ENCODE measurements at regions not wholly inside any gene's neighbourhood (a gene's known extent, or its start where the extent isn't known, plus 50 kb on each side); places are given as distances from the start of the nearest gene placed in this dataset.

DNA sequence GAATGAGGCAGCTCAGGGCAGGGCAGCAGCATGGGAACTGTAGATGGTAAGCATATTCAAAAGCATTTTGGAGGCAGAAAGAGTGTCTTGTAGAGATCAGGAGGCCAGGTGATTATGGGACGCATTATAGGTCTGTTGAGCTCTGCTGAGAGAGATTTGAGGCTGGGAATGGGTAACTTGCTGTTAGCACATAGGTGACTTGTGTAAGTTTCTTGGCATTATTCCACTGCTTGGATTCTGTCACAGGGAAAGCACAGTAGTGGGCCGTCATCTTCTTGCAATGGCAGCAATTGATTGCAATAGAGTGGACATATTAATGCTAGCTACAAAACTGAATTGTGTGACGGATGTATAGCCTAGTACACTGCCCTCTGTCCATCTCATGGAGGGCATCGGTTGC, 434.3 kb upstream of the IGFBP3 start:
- TF ChIP-seq, protein P1, sequence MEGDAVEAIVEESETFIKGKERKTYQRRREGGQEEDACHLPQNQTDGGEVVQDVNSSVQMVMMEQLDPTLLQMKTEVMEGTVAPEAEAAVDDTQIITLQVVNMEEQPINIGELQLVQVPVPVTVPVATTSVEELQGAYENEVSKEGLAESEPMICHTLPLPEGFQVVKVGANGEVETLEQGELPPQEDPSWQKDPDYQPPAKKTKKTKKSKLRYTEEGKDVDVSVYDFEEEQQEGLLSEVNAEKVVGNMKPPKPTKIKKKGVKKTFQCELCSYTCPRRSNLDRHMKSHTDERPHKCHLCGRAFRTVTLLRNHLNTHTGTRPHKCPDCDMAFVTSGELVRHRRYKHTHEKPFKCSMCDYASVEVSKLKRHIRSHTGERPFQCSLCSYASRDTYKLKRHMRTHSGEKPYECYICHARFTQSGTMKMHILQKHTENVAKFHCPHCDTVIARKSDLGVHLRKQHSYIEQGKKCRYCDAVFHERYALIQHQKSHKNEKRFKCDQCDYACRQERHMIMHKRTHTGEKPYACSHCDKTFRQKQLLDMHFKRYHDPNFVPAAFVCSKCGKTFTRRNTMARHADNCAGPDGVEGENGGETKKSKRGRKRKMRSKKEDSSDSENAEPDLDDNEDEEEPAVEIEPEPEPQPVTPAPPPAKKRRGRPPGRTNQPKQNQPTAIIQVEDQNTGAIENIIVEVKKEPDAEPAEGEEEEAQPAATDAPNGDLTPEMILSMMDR (IDR thresholded peaks at IDR 0.05; ENCODE audit: unreplicated experiment), result no peak
- intact Hi-C loops (cut with micrococcal nuclease; ENCODE audit: unreplicated experiment), result no loop called here
- H3K27me3 Mint-ChIP-seq (ENCODE audit: unreplicated experiment), result no peaks in the 10 kb centered on the region
- no peak overlapping the region for H3K27ac Mint-ChIP-seq (ENCODE audit: unreplicated experiment)
- DNase-seq, result no peak
- CTCF ChIA-PET, result no interaction called here
- H3K36me3 Mint-ChIP-seq (ENCODE audit: insufficient read depth, unreplicated experiment), result no peaks in the 10 kb centered on the region
- peaks cover 16% of the 10 kb centered on the region for H3K4me1 Mint-ChIP-seq (ENCODE audit: low read depth, unreplicated experiment)
- H3K4me3 Mint-ChIP-seq (ENCODE audit: low read depth, unreplicated experiment), result no peak overlapping the region
- BruUV-seq (replicated peaks), result no TSS peak
- peaks cover 3% of the 10 kb centered on the region for H3K9me3 Mint-ChIP-seq (ENCODE audit: low read depth, unreplicated experiment)

DNA sequence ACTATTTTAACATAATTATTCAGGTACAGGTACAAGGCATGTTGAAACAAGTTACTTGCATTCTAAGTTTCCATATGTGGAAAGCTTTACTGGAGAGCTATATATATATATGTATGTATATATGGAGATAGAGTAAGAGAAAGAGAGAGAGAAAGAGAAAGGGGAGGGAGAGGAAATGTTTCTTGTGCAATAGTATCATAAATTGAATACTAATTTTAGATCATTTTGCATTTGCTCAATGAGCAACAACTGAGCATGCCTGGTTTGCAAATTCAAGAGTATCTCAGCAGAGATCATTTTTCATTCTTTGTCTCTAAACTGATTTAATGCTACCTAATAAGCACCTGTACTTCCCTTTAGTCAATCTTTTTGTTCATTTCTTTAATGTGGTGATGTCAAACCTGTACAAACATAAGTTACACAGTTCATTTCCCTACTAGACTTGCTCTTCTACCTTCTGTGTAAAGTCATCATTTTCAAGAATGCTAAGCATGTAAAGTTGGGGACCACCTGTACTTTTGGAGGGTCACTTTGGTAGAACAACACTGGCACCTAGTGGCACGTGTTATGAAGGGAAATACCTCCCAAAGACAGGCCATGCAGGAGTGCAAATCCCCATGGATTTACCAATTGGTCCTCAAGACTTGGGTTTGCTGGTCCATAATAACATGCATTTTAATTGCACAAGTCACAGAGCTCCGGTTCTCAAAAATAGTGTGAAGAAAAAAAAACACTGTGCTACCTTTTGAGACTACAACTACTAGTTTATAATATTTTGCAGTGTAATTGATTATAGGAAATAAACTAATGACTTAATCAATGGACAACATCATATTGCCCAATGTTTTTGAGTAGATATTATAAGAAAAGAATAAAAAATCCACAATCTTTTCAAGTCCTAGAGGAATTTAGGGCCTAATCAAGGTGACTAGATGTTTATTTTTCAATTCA, 431.2 kb upstream of the IGFBP3 start:
- CTCF ChIA-PET, result interaction anchor here (0.6 to 3.5 kb wide), 4 partner anchors 32 to 434 kb away, joined by 3 to 16 read pairs (median 3); no protein-coding TSS in a partner anchor
- peak; percentile 78 for DNase-seq
- Mint-ChIP-seq H3K36me3 (ENCODE audit: insufficient read depth, unreplicated experiment) (no peaks in the 10 kb centered on the region), H3K4me3 (ENCODE audit: low read depth, unreplicated experiment) (no peak overlapping the region), H3K27ac (ENCODE audit: unreplicated experiment) (peak overlapping the region; percentile 18), H3K27me3 (ENCODE audit: unreplicated experiment) (no peaks in the 10 kb centered on the region), H3K4me1 (ENCODE audit: low read depth, unreplicated experiment) (peaks cover 14% of the 10 kb centered on the region), H3K9me3 (ENCODE audit: low read depth, unreplicated experiment) (peaks cover 3% of the 10 kb centered on the region)
- intact Hi-C loops (cut with micrococcal nuclease; ENCODE audit: unreplicated experiment), result loop anchor here (1.0 to 5.0 kb wide), 6 partner anchors 205 to 829 kb away; no protein-coding TSS in a partner anchor
- no TSS peak for BruUV-seq (replicated peaks)
- TF ChIP-seq, protein P1 (IDR thresholded peaks at IDR 0.05; ENCODE audit: unreplicated experiment), result peak; percentile 94

DNA sequence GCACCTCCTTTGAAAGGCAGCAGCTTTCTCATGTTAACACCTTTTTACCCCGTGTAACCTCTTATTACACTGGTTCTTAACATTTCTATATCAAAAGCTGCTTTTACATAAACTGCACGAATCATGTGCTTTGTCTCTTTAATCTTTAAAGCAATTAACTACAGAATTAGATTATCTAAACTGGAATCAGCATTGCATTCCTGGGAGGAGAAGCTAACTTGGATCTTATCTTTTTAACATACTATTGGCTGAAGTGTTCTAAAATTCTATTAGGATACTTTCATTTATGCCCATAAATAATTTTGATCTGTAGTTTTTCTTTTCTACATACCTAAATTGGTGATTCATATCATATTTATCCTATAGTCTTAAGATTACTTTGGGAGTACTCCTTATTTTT, 428.4 kb upstream of the IGFBP3 start:
- H3K27ac Mint-ChIP-seq (ENCODE audit: unreplicated experiment), result no peak overlapping the region
- no peak overlapping the region for H3K4me3 Mint-ChIP-seq (ENCODE audit: low read depth, unreplicated experiment)
- intact Hi-C loops (cut with micrococcal nuclease; ENCODE audit: unreplicated experiment), result no loop called here
- CTCF ChIA-PET, result interaction anchor here (1.0 to 3.5 kb wide), 2 partner anchors 365 to 427 kb away, joined by 3 to 16 read pairs; no protein-coding TSS in a partner anchor
- BruUV-seq (replicated peaks), result no TSS peak
- H3K27me3 Mint-ChIP-seq (ENCODE audit: unreplicated experiment), result no peaks in the 10 kb centered on the region
- TF ChIP-seq, protein P1 (IDR thresholded peaks at IDR 0.05; ENCODE audit: unreplicated experiment), result no peak
- H3K4me1 Mint-ChIP-seq (ENCODE audit: low read depth, unreplicated experiment), result peaks cover 22% of the 10 kb centered on the region
- peaks cover 5% of the 10 kb centered on the region for H3K9me3 Mint-ChIP-seq (ENCODE audit: low read depth, unreplicated experiment)
- H3K36me3 Mint-ChIP-seq (ENCODE audit: insufficient read depth, unreplicated experiment), result no peaks in the 10 kb centered on the region
- DNase-seq, result no peak

DNA sequence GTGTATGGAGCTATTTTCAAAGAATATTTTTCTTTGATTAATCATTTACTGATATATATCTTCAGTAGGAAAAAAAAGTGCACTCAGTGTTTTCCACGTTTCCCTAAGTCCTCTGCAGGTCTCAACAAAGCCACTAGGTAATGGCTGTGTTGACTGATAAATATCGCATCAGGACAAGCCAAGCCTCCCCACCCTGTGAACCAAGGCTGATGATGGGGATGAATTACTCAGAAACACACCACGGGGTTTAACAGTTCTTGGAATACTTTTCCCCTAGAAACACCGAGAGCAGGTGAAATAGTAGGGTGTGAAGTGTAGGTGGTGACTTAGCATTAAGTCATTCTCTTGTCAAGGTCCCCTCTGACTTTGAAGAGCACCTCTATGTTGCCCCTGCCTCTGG, 423.5 kb upstream of the IGFBP3 start:
- H3K4me1 Mint-ChIP-seq (ENCODE audit: low read depth, unreplicated experiment), result peaks cover 7% of the 10 kb centered on the region
- H3K27ac Mint-ChIP-seq (ENCODE audit: unreplicated experiment), result no peak overlapping the region
- no peaks in the 10 kb centered on the region for H3K27me3 Mint-ChIP-seq (ENCODE audit: unreplicated experiment)
- DNase-seq, result no peak
- no peak overlapping the region for H3K4me3 Mint-ChIP-seq (ENCODE audit: low read depth, unreplicated experiment)
- peaks cover 8% of the 10 kb centered on the region for H3K9me3 Mint-ChIP-seq (ENCODE audit: low read depth, unreplicated experiment)
- CTCF ChIA-PET, result interaction anchor here (1.5 kb wide), 1 partner anchor 422 kb away, joined by 4 read pairs; no protein-coding TSS in a partner anchor
- no peaks in the 10 kb centered on the region for H3K36me3 Mint-ChIP-seq (ENCODE audit: insufficient read depth, unreplicated experiment)
- intact Hi-C loops (cut with micrococcal nuclease; ENCODE audit: unreplicated experiment), result no loop called here
- TF ChIP-seq, protein P1 (IDR thresholded peaks at IDR 0.05; ENCODE audit: unreplicated experiment), result no peak
- BruUV-seq (replicated peaks), result no TSS peak

Measured in Calu3 (cell line).